ENCODE measurements at regions not wholly inside any gene's neighbourhood (a gene's known extent, or its start where the extent isn't known, plus 50 kb on each side); places are given as distances from the start of the nearest gene placed in this dataset.

DNA sequence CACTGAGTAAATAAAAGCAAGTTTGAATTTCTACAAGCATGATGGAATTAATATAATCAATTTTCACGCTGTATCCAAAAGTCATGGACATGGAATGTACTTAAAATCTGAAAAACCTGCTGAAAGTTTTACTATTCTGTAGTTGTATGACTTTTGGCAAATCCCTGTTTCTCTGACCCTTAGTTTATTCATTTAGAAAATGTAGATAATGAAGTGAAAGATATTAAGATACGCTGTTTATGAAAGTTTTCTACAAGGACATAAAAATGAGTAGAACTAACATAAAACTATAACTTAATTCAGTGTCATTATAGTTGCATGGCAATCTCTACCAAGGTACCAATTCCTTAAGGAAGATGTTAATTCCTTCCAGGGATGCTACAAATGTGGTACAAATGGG lies 363.2 kb upstream of the MPDZ start:
- TF ChIP-seq CTCF (conservative IDR thresholded peaks at IDR 0.05; ENCODE audit: low read depth, low read length) (no peak), EZH2 (IDR thresholded peaks at IDR 0.05; ENCODE audit: borderline replicate concordance, low read depth, low read length, poor library complexity, severe bottlenecking) (no peak)

Data from A673 (cell line).